Caco-2 (cell line): ENCODE measurements at regions not wholly inside any gene's neighbourhood (a gene's known extent, or its start where the extent isn't known, plus 50 kb on each side); places are given as distances from the start of the nearest gene placed in this dataset.

Source experiments
- BruUV-seq: library from RNA; stranded (reverse); fragments of 400-500 nt; replicated peaks from 2 replicates; lab custom pipeline; 2021; lab: Mats Ljungman, UMichigan
- CTCF ChIA-PET: fragments of 300-600 bp; sonication (Branson Sonifier 250); formaldehyde crosslinking; loops from one replicate; lab custom pipeline; 2022; ENCODE audit warnings: antibody characterized with exemption; lab: Charles Lee
- POLR2A ChIA-PET: fragments of 300-600 bp; sonication (Branson Sonifier 250); formaldehyde crosslinking; loops from one replicate; lab custom pipeline; 2022; ENCODE audit warnings: antibody characterized with exemption; lab: Charles Lee
- DNase-seq, 2 experiments: peaks; one replicate each; pipeline versions ENCODE4 v3.0.0 to v3.0.0-alpha.2; 2020 to 2022
- H3K27me3 ChIP-seq: replicated peaks from 2 replicates; pipeline ENCODE4 v1.6.0; 2011; ENCODE audit warnings: low read length; ENCODE audit not compliant: control insufficient read depth, insufficient read depth
- H3K36me3 ChIP-seq: 2 replicates; pipeline ENCODE4 v1.5.1; 2011; ENCODE audit warnings: low read length; ENCODE audit not compliant: control insufficient read depth, insufficient read depth
- H3K4me1 ChIP-seq: fragments of 250-450 bp; sonication (Bioruptor Pico); 2 replicates; pipeline ENCODE4 v1.5.1; 2020; ENCODE audit warnings: mild to moderate bottlenecking
- H3K4me3 ChIP-seq: 2 replicates; pipeline ENCODE4 v1.5.1; 2011; ENCODE audit warnings: low read depth, mild to moderate bottlenecking, control low read depth, low read length
- H3K9me3 ChIP-seq: fragments of 250-450 bp; sonication (Bioruptor Pico); 2 replicates; pipeline ENCODE4 v1.5.1; 2020; ENCODE audit warnings: mild to moderate bottlenecking, moderate library complexity
- H3K27ac Mint-ChIP-seq: one replicate; pipeline ENCODE4 v1.8.0; 2022; ENCODE audit warnings: mixed read lengths; ENCODE audit not compliant: unreplicated experiment
- H3K27me3 Mint-ChIP-seq: one replicate; pipeline ENCODE4 v1.8.0; 2022; ENCODE audit warnings: mixed read lengths; ENCODE audit not compliant: insufficient read depth, unreplicated experiment
- H3K36me3 Mint-ChIP-seq: one replicate; pipeline ENCODE4 v1.8.0; 2022; ENCODE audit warnings: mild to moderate bottlenecking, mixed read lengths; ENCODE audit not compliant: insufficient read depth, unreplicated experiment
- H3K4me1 Mint-ChIP-seq: one replicate; pipeline ENCODE4 v1.8.0; 2022; ENCODE audit warnings: low read depth, mixed read lengths; ENCODE audit not compliant: unreplicated experiment
- H3K4me3 Mint-ChIP-seq: one replicate; pipeline ENCODE4 v1.8.0; 2022; ENCODE audit warnings: mild to moderate bottlenecking, moderate library complexity, mixed read lengths; ENCODE audit not compliant: unreplicated experiment
- H3K9me3 Mint-ChIP-seq: one replicate; pipeline ENCODE4 v1.8.0; 2022; ENCODE audit warnings: mixed read lengths; ENCODE audit not compliant: unreplicated experiment
- intact Hi-C: fragments of 100-400 bp; cut with micrococcal nuclease; formaldehyde crosslinking; loops from one replicate; pipeline ENCODE4 v1.10.0; 2022; ENCODE audit not compliant: unreplicated experiment
- TF ChIP-seq, protein P1 (sequence below), 2 experiments: fragments of 200-600 bp in 1 of 2; IDR thresholded peaks; 1 replicate in 1 of 2; 2 replicates in 1 of 2; pipeline versions ENCODE4 v1.5.1 to v1.8.0; 2011 to 2022; ENCODE audit warnings: antibody characterized with exemption in 1 of 2, control low read depth in 1 of 2, inconsistent platforms in 1 of 2, low read depth in 1 of 2, low read length in 1 of 2, mild to moderate bottlenecking in 1 of 2, moderate library complexity in 1 of 2; ENCODE audit not compliant: insufficient read depth in 1 of 2, severe bottlenecking in 1 of 2, unreplicated experiment in 1 of 2

GRCh38 chr14:51533872-51534553 lies 117.7 kb upstream of the FRMD6 start:
- Mint-ChIP-seq H3K4me3 (no peak overlapping the region), H3K4me1 (peaks cover 30% of the 10 kb centered on the region), H3K36me3 (no peaks in the 10 kb centered on the region), H3K9me3 (peaks cover 5% of the 10 kb centered on the region), H3K27me3 (no peaks in the 10 kb centered on the region), H3K27ac (peak overlapping the region; percentile 82)
- no peak overlapping the region for H3K4me3 ChIP-seq
- no peaks in the 10 kb centered on the region for H3K36me3 ChIP-seq
- no TSS peak for BruUV-seq
- no peaks in the 10 kb centered on the region for H3K27me3 ChIP-seq
- TF ChIP-seq, protein P1, sequence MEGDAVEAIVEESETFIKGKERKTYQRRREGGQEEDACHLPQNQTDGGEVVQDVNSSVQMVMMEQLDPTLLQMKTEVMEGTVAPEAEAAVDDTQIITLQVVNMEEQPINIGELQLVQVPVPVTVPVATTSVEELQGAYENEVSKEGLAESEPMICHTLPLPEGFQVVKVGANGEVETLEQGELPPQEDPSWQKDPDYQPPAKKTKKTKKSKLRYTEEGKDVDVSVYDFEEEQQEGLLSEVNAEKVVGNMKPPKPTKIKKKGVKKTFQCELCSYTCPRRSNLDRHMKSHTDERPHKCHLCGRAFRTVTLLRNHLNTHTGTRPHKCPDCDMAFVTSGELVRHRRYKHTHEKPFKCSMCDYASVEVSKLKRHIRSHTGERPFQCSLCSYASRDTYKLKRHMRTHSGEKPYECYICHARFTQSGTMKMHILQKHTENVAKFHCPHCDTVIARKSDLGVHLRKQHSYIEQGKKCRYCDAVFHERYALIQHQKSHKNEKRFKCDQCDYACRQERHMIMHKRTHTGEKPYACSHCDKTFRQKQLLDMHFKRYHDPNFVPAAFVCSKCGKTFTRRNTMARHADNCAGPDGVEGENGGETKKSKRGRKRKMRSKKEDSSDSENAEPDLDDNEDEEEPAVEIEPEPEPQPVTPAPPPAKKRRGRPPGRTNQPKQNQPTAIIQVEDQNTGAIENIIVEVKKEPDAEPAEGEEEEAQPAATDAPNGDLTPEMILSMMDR (IDR thresholded peaks at IDR 0.05; ENCODE audit: insufficient read depth in 1 of 2, low read depth in 1 of 2, low read length in 1 of 2, severe bottlenecking in 1 of 2, unreplicated experiment in 1 of 2), result no peak
- no peak for DNase-seq
- intact Hi-C loops, result no loop called here
- POLR2A ChIA-PET, result no interaction called here
- H3K9me3 ChIP-seq, result 0 out of 2 replicates have a peak, but pooled peaks cover 3% of the 10 kb centered on the region
- H3K4me1 ChIP-seq, result peaks cover 18% of the 10 kb centered on the region
- CTCF ChIA-PET, result interaction anchor here (1.4 kb wide), 1 partner anchor 243 kb away, joined by 3 read pairs; no protein-coding TSS in a partner anchor

GRCh38 chr14:51534610-51535011 lies 117.1 kb upstream of the FRMD6 start:
- Mint-ChIP-seq H3K9me3 (peaks cover 11% of the 10 kb centered on the region), H3K4me1 (peaks cover 34% of the 10 kb centered on the region), H3K4me3 (peak overlapping the region; percentile 49), H3K36me3 (no peaks in the 10 kb centered on the region), H3K27me3 (no peaks in the 10 kb centered on the region), H3K27ac (peak overlapping the region; percentile 82)
- Histone ChIP-seq H3K36me3 (no peaks in the 10 kb centered on the region), H3K4me3 (no peak overlapping the region), H3K9me3 (0 out of 2 replicates have a peak, but pooled peaks cover 3% of the 10 kb centered on the region), H3K27me3 (no peaks in the 10 kb centered on the region), H3K4me1 (peaks cover 20% of the 10 kb centered on the region)
- no TSS peak for BruUV-seq
- POLR2A ChIA-PET, result no interaction called here
- intact Hi-C loops, result no loop called here
- CTCF ChIA-PET, result interaction anchor here (0.6 to 1.4 kb wide), 2 partner anchors 242 to 251 kb away, joined by 3 read pairs; no protein-coding TSS in a partner anchor
- TF ChIP-seq, protein P1 (IDR thresholded peaks at IDR 0.05; ENCODE audit: insufficient read depth in 1 of 2, low read depth in 1 of 2, low read length in 1 of 2, severe bottlenecking in 1 of 2, unreplicated experiment in 1 of 2), result no peak
- peak; percentile 76 to 88 for DNase-seq

DNA sequence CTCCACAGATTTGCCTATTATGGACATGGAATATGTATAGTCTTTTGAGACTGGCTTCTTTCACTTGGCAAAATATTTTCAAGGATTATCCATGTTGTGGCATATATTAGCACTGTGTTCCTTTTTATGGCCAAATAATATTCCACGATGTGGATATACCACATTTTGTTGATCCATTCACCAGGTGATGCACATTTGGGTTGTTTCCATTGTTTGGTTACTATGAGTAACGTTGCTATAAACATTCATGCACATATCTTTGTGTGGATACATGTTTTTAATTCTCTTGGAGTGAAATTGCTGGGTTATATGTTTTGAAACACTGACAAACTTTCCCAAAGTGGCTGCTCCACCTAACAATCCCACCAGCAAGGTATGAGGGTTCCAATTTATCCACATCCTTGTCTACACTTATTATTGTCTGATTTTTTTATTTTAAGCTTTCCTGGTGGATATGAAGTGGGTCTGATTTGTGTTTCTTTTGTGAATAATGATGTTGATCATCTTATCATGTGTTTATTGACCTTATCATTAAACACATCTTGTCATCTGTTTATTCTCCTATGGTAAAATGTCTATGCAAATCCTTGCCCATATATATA lies 116.2 kb upstream of the FRMD6 start:
- Histone ChIP-seq H3K36me3 (no peaks in the 10 kb centered on the region), H3K9me3 (0 out of 2 replicates have a peak, but pooled peaks cover 3% of the 10 kb centered on the region), H3K27me3 (no peaks in the 10 kb centered on the region), H3K4me3 (no peak overlapping the region), H3K4me1 (peaks cover 27% of the 10 kb centered on the region)
- H3K36me3 Mint-ChIP-seq, result no peaks in the 10 kb centered on the region
- H3K4me1 Mint-ChIP-seq, result peaks cover 40% of the 10 kb centered on the region
- TF ChIP-seq, protein P1 (IDR thresholded peaks at IDR 0.05; ENCODE audit: insufficient read depth in 1 of 2, low read depth in 1 of 2, low read length in 1 of 2, severe bottlenecking in 1 of 2, unreplicated experiment in 1 of 2), result no peak
- ChIA-PET CTCF (interaction anchor here (0.6 to 1.4 kb wide), 2 partner anchors 116 to 241 kb away, joined by 3 to 6 read pairs; partner anchors contain the start of gene FRMD6), POLR2A (no interaction called here)
- peaks cover 11% of the 10 kb centered on the region for H3K9me3 Mint-ChIP-seq
- no TSS peak for BruUV-seq
- no peaks in the 10 kb centered on the region for H3K27me3 Mint-ChIP-seq
- DNase-seq, result no peak
- no peak overlapping the region for H3K4me3 Mint-ChIP-seq
- peak overlapping the region; percentile 82 for H3K27ac Mint-ChIP-seq
- intact Hi-C loops, result no loop called here
